ENCODE measurements at regions not wholly inside any gene's neighbourhood (a gene's known extent, or its start where the extent isn't known, plus 50 kb on each side); places are given as distances from the start of the nearest gene placed in this dataset.

DNA sequence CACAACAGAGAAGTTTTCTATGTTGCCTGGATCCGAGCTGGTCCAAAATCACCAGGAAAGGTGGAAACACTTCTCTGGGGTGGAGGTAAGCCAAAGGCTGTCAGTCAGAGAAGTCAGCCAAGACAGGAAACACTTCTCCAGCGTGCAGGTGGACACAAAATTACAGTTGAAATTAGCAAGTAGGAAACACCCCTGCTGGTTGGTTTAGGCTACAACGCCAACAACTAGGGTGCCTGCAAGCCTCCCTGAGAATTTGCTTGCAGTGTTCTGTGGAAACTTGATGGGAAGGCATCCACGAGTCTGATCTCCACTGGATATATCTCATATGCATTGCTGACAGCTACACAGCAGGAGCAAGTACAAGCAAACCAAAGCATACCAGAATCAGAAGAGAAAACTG lies 600.5 kb downstream of the RERGL start:
- Mint-ChIP-seq H3K27ac (no peak overlapping the region), H3K4me3 (no peak overlapping the region), H3K9me3 (no peaks in the 10 kb centered on the region), H3K4me1 (ENCODE audit: unreplicated experiment) (no peaks in the 10 kb centered on the region), H3K27me3 (no peaks in the 10 kb centered on the region), H3K36me3 (no peaks in the 10 kb centered on the region)
- TF ChIP-seq, protein P1, sequence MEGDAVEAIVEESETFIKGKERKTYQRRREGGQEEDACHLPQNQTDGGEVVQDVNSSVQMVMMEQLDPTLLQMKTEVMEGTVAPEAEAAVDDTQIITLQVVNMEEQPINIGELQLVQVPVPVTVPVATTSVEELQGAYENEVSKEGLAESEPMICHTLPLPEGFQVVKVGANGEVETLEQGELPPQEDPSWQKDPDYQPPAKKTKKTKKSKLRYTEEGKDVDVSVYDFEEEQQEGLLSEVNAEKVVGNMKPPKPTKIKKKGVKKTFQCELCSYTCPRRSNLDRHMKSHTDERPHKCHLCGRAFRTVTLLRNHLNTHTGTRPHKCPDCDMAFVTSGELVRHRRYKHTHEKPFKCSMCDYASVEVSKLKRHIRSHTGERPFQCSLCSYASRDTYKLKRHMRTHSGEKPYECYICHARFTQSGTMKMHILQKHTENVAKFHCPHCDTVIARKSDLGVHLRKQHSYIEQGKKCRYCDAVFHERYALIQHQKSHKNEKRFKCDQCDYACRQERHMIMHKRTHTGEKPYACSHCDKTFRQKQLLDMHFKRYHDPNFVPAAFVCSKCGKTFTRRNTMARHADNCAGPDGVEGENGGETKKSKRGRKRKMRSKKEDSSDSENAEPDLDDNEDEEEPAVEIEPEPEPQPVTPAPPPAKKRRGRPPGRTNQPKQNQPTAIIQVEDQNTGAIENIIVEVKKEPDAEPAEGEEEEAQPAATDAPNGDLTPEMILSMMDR (conservative IDR thresholded peaks at IDR 0.05) = no peak
- no peak for DNase-seq (ENCODE audit: extremely low spot score, unreplicated experiment)

DNA sequence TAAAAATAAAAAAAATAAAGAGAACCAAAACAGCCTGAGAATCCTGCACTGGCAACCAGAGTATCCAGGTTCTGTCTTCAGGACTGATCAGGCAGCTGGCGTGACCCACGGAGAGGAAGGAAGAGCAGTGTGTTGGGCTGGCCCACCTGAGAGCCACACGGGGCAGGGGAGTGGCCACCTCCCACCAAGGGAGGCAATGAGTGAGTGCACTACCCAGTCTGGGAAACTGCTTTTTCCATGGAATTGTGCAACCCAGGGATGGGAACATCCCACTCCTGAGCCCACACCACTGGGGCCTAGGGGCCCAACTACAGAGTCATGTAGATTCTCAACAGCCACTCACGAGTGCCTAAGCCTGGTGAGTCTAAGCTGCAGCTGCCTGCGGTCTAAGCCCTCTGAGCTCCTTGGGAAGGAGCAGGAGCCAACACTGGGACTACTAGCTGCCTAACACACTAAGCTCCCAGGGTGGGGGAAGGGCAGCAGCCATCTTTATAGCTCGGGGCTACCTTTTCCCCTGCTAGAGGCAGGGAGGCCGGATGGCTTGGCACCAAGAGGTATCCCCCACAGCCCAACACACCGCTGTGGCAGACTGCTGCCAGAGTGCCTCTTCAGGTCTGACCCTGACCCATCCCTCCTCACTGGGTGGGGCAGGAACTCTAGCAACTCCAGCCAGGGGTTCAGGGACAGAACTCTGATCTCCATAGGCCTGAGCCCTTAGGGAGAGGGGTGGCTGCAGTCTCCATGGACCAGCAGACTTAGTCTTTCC lies 610.9 kb downstream of the RERGL start:
- Mint-ChIP-seq H3K27ac (no peak overlapping the region), H3K9me3 (peaks cover 12% of the 10 kb centered on the region), H3K4me3 (no peak overlapping the region), H3K36me3 (peaks cover 7% of the 10 kb centered on the region), H3K4me1 (ENCODE audit: unreplicated experiment) (no peaks in the 10 kb centered on the region), H3K27me3 (no peaks in the 10 kb centered on the region)
- DNase-seq (ENCODE audit: extremely low spot score, unreplicated experiment) = no peak
- TF ChIP-seq, protein P1 (conservative IDR thresholded peaks at IDR 0.05) = no peak

DNA sequence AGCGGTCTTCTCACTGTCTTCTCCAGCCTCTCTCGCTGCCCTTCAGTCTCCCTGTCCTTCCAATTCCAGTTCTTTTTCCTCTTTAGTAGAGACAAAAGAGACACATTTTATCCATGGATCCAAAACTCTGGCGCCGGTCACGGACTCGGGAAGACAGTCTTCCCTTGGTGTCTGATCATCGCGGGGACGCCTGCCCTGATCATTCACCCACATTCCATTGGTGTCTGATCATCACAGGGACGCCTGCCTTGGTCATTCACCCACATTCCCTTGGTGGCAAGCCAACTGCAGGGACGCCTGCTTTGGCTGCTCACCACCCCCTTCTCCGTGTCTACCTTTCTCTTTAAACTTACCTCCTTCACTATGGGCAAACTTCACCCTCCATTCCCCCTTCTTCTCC lies 619.5 kb downstream of the RERGL start:
- TF ChIP-seq, protein P1 (conservative IDR thresholded peaks at IDR 0.05) = no peak
- no peak for DNase-seq (ENCODE audit: extremely low spot score, unreplicated experiment)
- H3K4me3 Mint-ChIP-seq = no peak overlapping the region
- peaks cover 2% of the 10 kb centered on the region for H3K27me3 Mint-ChIP-seq
- no peaks in the 10 kb centered on the region for H3K9me3 Mint-ChIP-seq
- H3K36me3 Mint-ChIP-seq = no peaks in the 10 kb centered on the region
- H3K4me1 Mint-ChIP-seq (ENCODE audit: unreplicated experiment) = no peaks in the 10 kb centered on the region
- H3K27ac Mint-ChIP-seq = no peak overlapping the region

DNA sequence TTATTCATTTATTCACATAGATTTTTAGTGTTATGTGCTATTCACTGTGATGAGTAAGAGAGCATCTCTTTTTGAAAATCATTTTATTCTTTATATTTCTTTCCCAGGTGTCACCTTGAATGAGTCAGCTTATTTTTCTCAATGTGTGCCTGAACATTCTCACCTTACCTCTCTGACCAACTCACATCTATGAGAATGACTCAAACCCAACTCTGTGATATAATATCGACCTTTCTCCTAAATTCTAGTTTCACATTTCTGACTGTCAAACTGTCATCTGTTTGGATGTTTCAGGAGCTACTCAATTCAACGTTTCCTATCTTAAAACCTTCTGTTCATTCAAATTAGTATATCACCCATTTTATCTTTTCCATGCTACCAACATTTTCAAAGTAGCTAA lies 630.8 kb downstream of the RERGL start:
- no peaks in the 10 kb centered on the region for H3K9me3 Mint-ChIP-seq
- no peak for DNase-seq (ENCODE audit: extremely low spot score, unreplicated experiment)
- H3K36me3 Mint-ChIP-seq = no peaks in the 10 kb centered on the region
- H3K27me3 Mint-ChIP-seq = no peaks in the 10 kb centered on the region
- TF ChIP-seq, protein P1 (conservative IDR thresholded peaks at IDR 0.05) = no peak
- no peak overlapping the region for H3K27ac Mint-ChIP-seq
- no peak overlapping the region for H3K4me3 Mint-ChIP-seq
- H3K4me1 Mint-ChIP-seq (ENCODE audit: unreplicated experiment) = no peaks in the 10 kb centered on the region

DNA sequence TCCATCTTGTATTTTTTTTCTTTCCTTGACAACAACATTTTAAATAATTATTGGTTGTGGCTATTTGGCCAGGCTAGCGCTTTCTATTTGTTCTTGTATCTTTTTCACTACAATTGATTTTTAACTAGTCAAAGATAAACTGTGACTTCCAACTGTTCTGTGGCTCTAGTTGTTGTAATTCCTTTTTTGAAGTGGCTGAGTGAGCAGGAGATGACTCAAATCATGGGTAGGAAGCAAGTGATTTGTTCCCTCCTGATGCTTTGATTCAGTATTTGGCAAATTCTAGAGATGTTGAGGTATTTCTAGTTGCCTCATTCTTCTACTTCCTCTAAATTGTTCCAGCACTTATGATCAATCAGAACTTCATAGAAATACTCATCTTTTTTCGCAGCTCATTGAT lies 633.5 kb downstream of the RERGL start:
- DNase-seq (ENCODE audit: extremely low spot score, unreplicated experiment) = no peak
- Mint-ChIP-seq H3K4me1 (ENCODE audit: unreplicated experiment) (no peaks in the 10 kb centered on the region), H3K27me3 (no peaks in the 10 kb centered on the region), H3K9me3 (no peaks in the 10 kb centered on the region), H3K27ac (no peak overlapping the region), H3K4me3 (no peak overlapping the region), H3K36me3 (no peaks in the 10 kb centered on the region)
- TF ChIP-seq, protein P1 (conservative IDR thresholded peaks at IDR 0.05) = no peak
